Neural progenitor cell (in vitro differentiated cells): ENCODE measurements at regions not wholly inside any gene's neighbourhood (a gene's known extent, or its start where the extent isn't known, plus 50 kb on each side); places are given as distances from the start of the nearest gene placed in this dataset.

Source experiments
- DNase-seq: peaks from one replicate; pipeline ENCODE4 v3.0.0-alpha.2; 2016; ENCODE audit warnings: low spot score
- H2AFZ ChIP-seq: fragments of 200-600 bp; sonication (generic); replicated peaks from 2 replicates; pipeline ENCODE4 v1.6.1; 2016; ENCODE audit warnings: antibody characterized with exemption
- H3F3A ChIP-seq: fragments of 200-600 bp; sonication (generic); 2 replicates; pipeline ENCODE4 v1.6.1; 2016; ENCODE audit warnings: antibody characterized with exemption, low read depth
- H3K27ac ChIP-seq: fragments of 200-600 bp; sonication (generic); 2 replicates; pipeline ENCODE4 v1.5.1; 2016; ENCODE audit warnings: mild to moderate bottlenecking
- H3K27me3 ChIP-seq: fragments of 200-600 bp; sonication (generic); 2 replicates; pipeline ENCODE4 v1.6.1; 2016; ENCODE audit warnings: mild to moderate bottlenecking, moderate library complexity
- H3K36me3 ChIP-seq: fragments of 200-600 bp; sonication (generic); 2 replicates; pipeline ENCODE4 v1.5.1; 2016
- H3K4me1 ChIP-seq: fragments of 200-600 bp; sonication (generic); 2 replicates; pipeline ENCODE4 v1.6.1; 2016; ENCODE audit warnings: mixed run types
- H3K4me2 ChIP-seq: fragments of 200-600 bp; sonication (generic); 2 replicates; pipeline ENCODE4 v1.6.1; 2016
- H3K4me3 ChIP-seq: fragments of 200-600 bp; sonication (generic); 2 replicates; pipeline ENCODE4 v1.5.1; 2016
- H3K79me2 ChIP-seq: fragments of 200-600 bp; sonication (generic); 2 replicates; pipeline ENCODE4 v1.6.1; 2016; ENCODE audit warnings: low read depth
- H3K9ac ChIP-seq: fragments of 200-600 bp; sonication (generic); 2 replicates; pipeline ENCODE4 v1.6.1; 2016
- H3K9me3 ChIP-seq: fragments of 200-600 bp; sonication (generic); 2 replicates; pipeline ENCODE4 v1.5.1; 2016; ENCODE audit warnings: low read depth
- H4K20me1 ChIP-seq: fragments of 200-600 bp; sonication (generic); 2 replicates; pipeline ENCODE4 v1.6.1; 2016; ENCODE audit warnings: low read depth
- H3K27ac Mint-ChIP-seq: 3 replicates; pipeline ENCODE4 v1.8.0; 2021; ENCODE audit warnings: mixed read lengths
- H3K27me3 Mint-ChIP-seq: 2 replicates; pipeline ENCODE4 v1.8.0; 2022; ENCODE audit warnings: low read depth, mild to moderate bottlenecking, inconsistent platforms, moderate library complexity, mixed read lengths; ENCODE audit not compliant: insufficient read depth
- H3K36me3 Mint-ChIP-seq: 3 replicates; pipeline ENCODE4 v1.8.0; 2021; ENCODE audit warnings: mixed read lengths
- H3K4me1 Mint-ChIP-seq: 3 replicates; pipeline ENCODE4 v1.8.0; 2021; ENCODE audit warnings: mixed read lengths
- H3K4me3 Mint-ChIP-seq: 3 replicates; pipeline ENCODE4 v1.8.0; 2021; ENCODE audit warnings: mild to moderate bottlenecking, moderate library complexity, mixed read lengths
- H3K9me3 Mint-ChIP-seq: 3 replicates; pipeline ENCODE4 v1.8.0; 2020; ENCODE audit warnings: mixed read lengths
- EZH2 ChIP-seq: fragments of 200-600 bp; sonication (generic); IDR thresholded peaks from 2 replicates; pipeline ENCODE4 v1.6.1; 2017; ENCODE audit warnings: antibody characterized with exemption, mild to moderate bottlenecking, moderate library complexity
- EZH2phosphoT487 ChIP-seq: fragments of 200-600 bp; sonication (generic); IDR thresholded peaks from 2 replicates; pipeline ENCODE4 v1.6.1; 2017; ENCODE audit warnings: antibody characterized with exemption
- TF ChIP-seq, protein P1 (sequence below): fragments of 200-600 bp; sonication (generic); IDR thresholded peaks from 2 replicates; pipeline ENCODE4 v1.5.1; 2017; ENCODE audit warnings: antibody characterized with exemption, mild to moderate bottlenecking

DNA sequence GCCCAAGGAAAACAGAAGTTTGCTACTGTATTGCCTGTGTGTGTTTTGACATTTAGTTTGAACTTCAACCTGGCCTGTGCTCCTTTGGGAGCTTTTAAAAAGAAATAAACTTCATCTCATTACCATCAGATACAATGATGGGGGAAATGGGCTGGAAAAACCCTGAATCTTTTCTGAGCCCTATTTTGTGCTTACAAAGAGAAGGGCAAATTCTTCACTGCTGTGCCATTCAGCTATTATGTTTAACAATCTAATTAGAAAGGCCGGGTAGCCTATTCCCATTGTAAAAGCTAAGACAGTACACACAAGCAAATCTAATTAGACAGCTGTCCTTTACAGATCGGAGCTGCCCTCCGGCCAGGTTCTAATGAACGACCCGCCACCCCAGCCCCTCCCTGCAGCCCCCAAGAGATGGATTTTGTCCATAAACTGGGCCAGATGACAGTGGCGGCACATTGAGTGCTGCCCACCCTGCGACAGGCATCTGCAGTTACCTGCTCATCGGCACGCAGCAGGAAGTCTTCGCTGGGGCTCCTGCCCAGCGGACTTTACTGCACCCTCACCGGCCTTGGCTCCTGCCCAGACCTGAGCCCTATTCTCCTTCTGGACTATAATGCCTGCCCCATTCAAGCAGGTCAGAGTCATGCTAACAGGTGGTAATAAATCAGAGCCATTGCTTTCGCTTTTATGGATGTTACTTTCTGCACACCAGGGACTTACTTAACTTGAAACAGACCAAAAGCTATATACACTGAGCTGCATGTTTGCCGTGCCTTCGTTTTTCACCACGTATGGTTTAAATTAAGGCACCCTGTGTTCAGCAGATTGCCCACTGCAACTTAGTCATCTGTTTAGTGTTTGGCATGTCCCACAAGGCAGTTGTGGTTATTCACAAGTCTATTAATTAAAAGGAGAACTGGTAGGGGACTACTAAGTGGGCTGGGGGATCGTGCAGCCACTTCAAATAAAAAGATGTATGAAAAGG is 549.6 kb downstream of the FGF9 start:
- Mint-ChIP-seq H3K27me3 (peaks cover 12% of the 10 kb centered on the region), H3K4me3 (no peak overlapping the region), H3K36me3 (no peaks in the 10 kb centered on the region), H3K4me1 (peaks cover 28% of the 10 kb centered on the region), H3K9me3 (no peaks in the 10 kb centered on the region), H3K27ac (no peak overlapping the region)
- peaks cover 31% of the 10 kb centered on the region for H3K4me1 ChIP-seq
- no peak overlapping the region for H3K27ac ChIP-seq
- H3K36me3 ChIP-seq, result no peaks in the 10 kb centered on the region
- no peak overlapping the region for H2AFZ ChIP-seq
- peak; percentile 73 for DNase-seq
- no peak overlapping the region for H3K4me3 ChIP-seq
- peak; percentile 56 for TF ChIP-seq EZH2phosphoT487
- TF ChIP-seq, protein P1, sequence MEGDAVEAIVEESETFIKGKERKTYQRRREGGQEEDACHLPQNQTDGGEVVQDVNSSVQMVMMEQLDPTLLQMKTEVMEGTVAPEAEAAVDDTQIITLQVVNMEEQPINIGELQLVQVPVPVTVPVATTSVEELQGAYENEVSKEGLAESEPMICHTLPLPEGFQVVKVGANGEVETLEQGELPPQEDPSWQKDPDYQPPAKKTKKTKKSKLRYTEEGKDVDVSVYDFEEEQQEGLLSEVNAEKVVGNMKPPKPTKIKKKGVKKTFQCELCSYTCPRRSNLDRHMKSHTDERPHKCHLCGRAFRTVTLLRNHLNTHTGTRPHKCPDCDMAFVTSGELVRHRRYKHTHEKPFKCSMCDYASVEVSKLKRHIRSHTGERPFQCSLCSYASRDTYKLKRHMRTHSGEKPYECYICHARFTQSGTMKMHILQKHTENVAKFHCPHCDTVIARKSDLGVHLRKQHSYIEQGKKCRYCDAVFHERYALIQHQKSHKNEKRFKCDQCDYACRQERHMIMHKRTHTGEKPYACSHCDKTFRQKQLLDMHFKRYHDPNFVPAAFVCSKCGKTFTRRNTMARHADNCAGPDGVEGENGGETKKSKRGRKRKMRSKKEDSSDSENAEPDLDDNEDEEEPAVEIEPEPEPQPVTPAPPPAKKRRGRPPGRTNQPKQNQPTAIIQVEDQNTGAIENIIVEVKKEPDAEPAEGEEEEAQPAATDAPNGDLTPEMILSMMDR, result no peak
- no peaks in the 10 kb centered on the region for H3K79me2 ChIP-seq
- peaks cover 15% of the 10 kb centered on the region for H3F3A ChIP-seq
- H3K9ac ChIP-seq, result no peak overlapping the region
- peak overlapping the region; percentile 39 for H3K4me2 ChIP-seq
- peaks cover 51% of the 10 kb centered on the region for H3K27me3 ChIP-seq
- H4K20me1 ChIP-seq, result peaks cover 17% of the 10 kb centered on the region
- H3K9me3 ChIP-seq, result no peaks in the 10 kb centered on the region

DNA sequence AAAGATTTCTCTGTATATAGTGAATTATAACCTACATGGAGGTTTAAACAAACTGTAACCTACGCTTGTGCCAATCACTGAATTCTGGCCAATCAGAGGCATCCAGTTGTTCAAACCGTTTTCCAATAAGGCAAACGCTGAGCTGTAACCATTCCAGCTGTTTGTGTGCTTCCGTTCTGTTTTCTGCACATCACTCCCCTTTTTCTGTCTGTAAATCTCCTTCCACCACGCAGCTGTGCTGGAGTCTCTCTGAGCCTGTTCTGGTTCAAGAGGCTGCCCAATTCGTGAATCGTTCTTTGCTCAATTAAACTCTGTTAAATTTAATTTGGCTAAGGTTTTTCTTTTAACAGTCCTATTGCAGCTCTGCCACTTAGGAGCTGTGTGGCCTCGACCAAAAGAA is 552.5 kb downstream of the FGF9 start:
- Mint-ChIP-seq H3K4me3 (no peak overlapping the region), H3K27ac (no peak overlapping the region), H3K4me1 (peaks cover 25% of the 10 kb centered on the region), H3K36me3 (no peaks in the 10 kb centered on the region), H3K27me3 (peaks cover 16% of the 10 kb centered on the region), H3K9me3 (no peaks in the 10 kb centered on the region)
- peaks cover 31% of the 10 kb centered on the region for H3K4me1 ChIP-seq
- no peaks in the 10 kb centered on the region for H3K36me3 ChIP-seq
- H3K9me3 ChIP-seq, result no peaks in the 10 kb centered on the region
- H3K27ac ChIP-seq, result no peak overlapping the region
- H3K4me3 ChIP-seq, result no peak overlapping the region
- H3K27me3 ChIP-seq, result peaks cover 39% of the 10 kb centered on the region
- no peak for DNase-seq
- H4K20me1 ChIP-seq, result peaks cover 17% of the 10 kb centered on the region
- TF ChIP-seq EZH2phosphoT487, result no peak
- TF ChIP-seq EZH2, result no peak
- TF ChIP-seq, protein P1, result no peak
- no peak overlapping the region for H2AFZ ChIP-seq
- H3K4me2 ChIP-seq, result peak overlapping the region; percentile 40
- H3K9ac ChIP-seq, result no peak overlapping the region
- peaks cover 15% of the 10 kb centered on the region for H3F3A ChIP-seq
- no peaks in the 10 kb centered on the region for H3K79me2 ChIP-seq

DNA sequence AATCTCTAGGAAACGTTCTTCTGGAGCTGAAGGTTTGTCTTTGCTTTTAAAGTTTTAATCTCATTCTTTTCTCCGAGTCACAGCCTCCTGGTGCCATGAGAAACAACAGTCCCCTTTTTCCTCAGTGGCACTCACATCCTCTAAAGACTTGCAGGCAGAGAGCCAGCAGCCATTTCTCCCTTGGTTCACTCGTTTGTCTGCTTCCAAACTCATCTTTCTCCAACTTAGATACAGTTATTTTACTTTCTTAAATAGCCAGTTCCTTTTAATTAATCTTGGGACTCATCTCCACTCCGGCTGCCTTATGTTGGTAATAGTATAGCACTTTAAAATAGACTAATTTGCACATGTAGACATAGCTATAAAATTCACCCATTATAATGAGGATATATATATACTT is 555.2 kb downstream of the FGF9 start:
- peaks cover 4% of the 10 kb centered on the region for H3K4me1 Mint-ChIP-seq
- Histone ChIP-seq H2AFZ (no peak overlapping the region), H3K36me3 (no peaks in the 10 kb centered on the region), H3K27ac (no peak overlapping the region), H3K4me2 (no peak overlapping the region), H3K27me3 (peaks cover 19% of the 10 kb centered on the region), H3K79me2 (no peaks in the 10 kb centered on the region), H3F3A (no peaks in the 10 kb centered on the region), H3K9ac (no peak overlapping the region), H4K20me1 (no peaks in the 10 kb centered on the region), H3K4me3 (no peak overlapping the region), H3K4me1 (peaks cover 16% of the 10 kb centered on the region), H3K9me3 (no peaks in the 10 kb centered on the region)
- H3K27ac Mint-ChIP-seq, result no peak overlapping the region
- H3K27me3 Mint-ChIP-seq, result peaks cover 14% of the 10 kb centered on the region
- DNase-seq, result no peak
- no peak overlapping the region for H3K4me3 Mint-ChIP-seq
- no peaks in the 10 kb centered on the region for H3K36me3 Mint-ChIP-seq
- H3K9me3 Mint-ChIP-seq, result no peaks in the 10 kb centered on the region
- TF ChIP-seq, protein P1, result no peak
- no peak for TF ChIP-seq EZH2
- TF ChIP-seq EZH2phosphoT487, result no peak
